Liver (tissue), 8 donors: ENCODE measurements at regions not wholly inside any gene's neighbourhood (a gene's known extent, or its start where the extent isn't known, plus 50 kb on each side); places are given as distances from the start of the nearest gene placed in this dataset.

Experiments
- DNase-seq: peaks from one replicate; pipeline ENCODE4 v3.0.0-alpha.2; 2017; ENCODE audit warnings: low spot score
- H3K27ac ChIP-seq, 2 donors: one replicate each; pipeline ENCODE4 v1.7.0; 2013; ENCODE audit warnings: inconsistent platforms in 2 of 2, low read length in 2 of 2, control low read depth in 1 of 2, low read depth in 1 of 2, mild to moderate bottlenecking in 1 of 2
- H3K27me3 ChIP-seq, 4 donors: one replicate each; pipeline versions ENCODE4 v1.6.1 to v1.7.0; 2013; ENCODE audit warnings: low read length in 3 of 4, inconsistent platforms in 1 of 4, mild to moderate bottlenecking in 1 of 4, moderate library complexity in 1 of 4; ENCODE audit not compliant: control insufficient read depth in 4 of 4, insufficient read depth in 4 of 4
- H3K36me3 ChIP-seq, 4 donors: one replicate each; pipeline versions ENCODE4 v1.6.1 to v1.7.0; 2013; ENCODE audit warnings: low read length in 3 of 4, mild to moderate bottlenecking in 3 of 4, low read depth in 1 of 4, moderate library complexity in 1 of 4; ENCODE audit not compliant: control insufficient read depth in 4 of 4, insufficient read depth in 3 of 4
- H3K4me1 ChIP-seq, 4 donors: one replicate each; pipeline versions ENCODE4 v1.6.1 to v1.7.0; 2013; ENCODE audit warnings: low read length in 3 of 4, mild to moderate bottlenecking in 3 of 4, moderate library complexity in 1 of 4; ENCODE audit not compliant: control insufficient read depth in 4 of 4, insufficient read depth in 4 of 4
- H3K4me3 ChIP-seq, 3 donors: one replicate each; pipeline versions ENCODE4 v1.6.1 to v1.7.0; 2013; ENCODE audit warnings: low read length in 3 of 3, control low read depth in 1 of 3, low read depth in 1 of 3, mild to moderate bottlenecking in 1 of 3
- H3K9ac ChIP-seq, 2 donors: one replicate each; pipeline ENCODE4 v1.7.0; 2013; ENCODE audit warnings: low read length in 2 of 2, mild to moderate bottlenecking in 2 of 2, moderate library complexity in 2 of 2, control low read depth in 1 of 2, low read depth in 1 of 2
- H3K9me3 ChIP-seq, 4 donors: one replicate each; pipeline versions ENCODE4 v1.6.1 to v1.7.0; 2013; ENCODE audit warnings: low read length in 3 of 4; ENCODE audit not compliant: control insufficient read depth in 4 of 4
- CTCF ChIP-seq: fragments of 150-350 bp; IDR thresholded peaks from 2 replicates; pipeline ENCODE4 v1.5.1; 2017; ENCODE audit warnings: improper control_type of control experiment, low read depth, low read length; ENCODE audit not compliant: missing input control
- EGR1 ChIP-seq, 2 donors: IDR thresholded peaks; 2 replicates each; pipeline ENCODE4 v1.6.1; 2016 to 2018; ENCODE audit warnings: antibody characterized with exemption in 2 of 2, low read depth in 2 of 2
- FOXA2 ChIP-seq: IDR thresholded peaks from 2 replicates; pipeline ENCODE4 v1.6.1; 2016; ENCODE audit warnings: antibody characterized with exemption
- HNF4A ChIP-seq, 2 donors: conservative IDR thresholded peaks; 2 replicates each; pipeline ENCODE4 v1.6.1; 2016; ENCODE audit warnings: antibody characterized with exemption in 2 of 2, mild to moderate bottlenecking in 2 of 2
- HNF4G ChIP-seq: IDR thresholded peaks from 2 replicates; pipeline ENCODE4 v1.6.1; 2016; ENCODE audit warnings: antibody characterized with exemption
- JUND ChIP-seq, 2 donors: IDR thresholded peaks; 2 replicates each; pipeline ENCODE4 v1.6.1; 2016; ENCODE audit warnings: antibody characterized with exemption in 2 of 2
- NR2F2 ChIP-seq: IDR thresholded peaks from 2 replicates; pipeline ENCODE4 v1.6.1; 2016; ENCODE audit warnings: antibody characterized with exemption
- REST ChIP-seq: IDR thresholded peaks from 2 replicates; pipeline ENCODE4 v1.6.1; 2016; ENCODE audit warnings: antibody characterized with exemption, mild to moderate bottlenecking
- SP1 ChIP-seq: IDR thresholded peaks from 2 replicates; pipeline ENCODE4 v1.6.1; 2018; ENCODE audit warnings: antibody characterized with exemption, mild to moderate bottlenecking
- TAF1 ChIP-seq: conservative IDR thresholded peaks from 2 replicates; pipeline ENCODE4 v1.6.1; 2016; ENCODE audit warnings: antibody characterized with exemption, mild to moderate bottlenecking
- YY1 ChIP-seq: IDR thresholded peaks from 2 replicates; pipeline ENCODE4 v1.6.1; 2016; ENCODE audit warnings: antibody characterized with exemption, mild to moderate bottlenecking
- ZBTB33 ChIP-seq: IDR thresholded peaks from 2 replicates; pipeline ENCODE4 v1.6.1; 2016; ENCODE audit warnings: antibody characterized with exemption
- WGBS: extraction: QIAGEN DNeasy Blood & Tissue Kit; methylation state at CpG from one replicate; pipeline ENCODE4 v1.1.7; 2013; 5-methylcytosine and 5-hydroxymethylcytosine counted together
- donor health status: healthy.
- donor health status: healthy.
- donor health status: healthy.
- donor health status: healthy.
- donor health status: healthy.

- WGBS = 81% methylated on average over 14 of the region's 14 CpGs
- H3K4me1 ChIP-seq = peaks cover 0 to 8% (median 5%) of the 10 kb centered on the region in 4 donors
- peak; percentile 16 for DNase-seq
Measured at GRCh38 chr6:168130697-168131371, 51.8 kb upstream of the FRMD1 start.

More at GRCh38 chr6:168130697-168131371, 51.8 kb upstream of the FRMD1 start:
- no peaks in the 10 kb centered on the region for H3K36me3 ChIP-seq
- no peak overlapping the region for H3K4me3 ChIP-seq
- no peak for TF ChIP-seq HNF4G
- TF ChIP-seq EGR1 (IDR thresholded peaks at IDR 0.05; ENCODE audit: low read depth in 2 of 2) = no peak
- no peak for TF ChIP-seq CTCF
- no peak for TF ChIP-seq NR2F2
- TF ChIP-seq REST = no peak
- no peak for TF ChIP-seq TAF1
- no peak for TF ChIP-seq SP1
- no peak for TF ChIP-seq FOXA2
- TF ChIP-seq ZBTB33 = no peak
- TF ChIP-seq YY1 = no peak
- no peak for TF ChIP-seq JUND (IDR thresholded peaks at IDR 0.05)
- no peak for TF ChIP-seq HNF4A (conservative IDR thresholded peaks at IDR 0.05)
- H3K9me3 ChIP-seq = no peaks in the 10 kb centered on the region
- no peaks in the 10 kb centered on the region for H3K27me3 ChIP-seq
- no peak overlapping the region for H3K27ac ChIP-seq
- no peak overlapping the region for H3K9ac ChIP-seq
